ENCODE measurements at regions not wholly inside any gene's neighbourhood (a gene's known extent, or its start where the extent isn't known, plus 50 kb on each side); places are given as distances from the start of the nearest gene placed in this dataset.

GRCh38 chr10:59019603-59020002 is 156.8 kb upstream of the PHYHIPL start:
- TF ChIP-seq POLR2A (IDR thresholded peaks at IDR 0.05; ENCODE audit: low read depth), result no peak
- no peak for TF ChIP-seq CTCF (IDR thresholded peaks at IDR 0.05)
- no peak for TF ChIP-seq POLR2AphosphoS5 (IDR thresholded peaks at IDR 0.05)

Measured in esophagus muscularis mucosa (tissue), 3 donors.